ENCODE measurements at regions not wholly inside any gene's neighbourhood (a gene's known extent, or its start where the extent isn't known, plus 50 kb on each side); places are given as distances from the start of the nearest gene placed in this dataset.

DNA sequence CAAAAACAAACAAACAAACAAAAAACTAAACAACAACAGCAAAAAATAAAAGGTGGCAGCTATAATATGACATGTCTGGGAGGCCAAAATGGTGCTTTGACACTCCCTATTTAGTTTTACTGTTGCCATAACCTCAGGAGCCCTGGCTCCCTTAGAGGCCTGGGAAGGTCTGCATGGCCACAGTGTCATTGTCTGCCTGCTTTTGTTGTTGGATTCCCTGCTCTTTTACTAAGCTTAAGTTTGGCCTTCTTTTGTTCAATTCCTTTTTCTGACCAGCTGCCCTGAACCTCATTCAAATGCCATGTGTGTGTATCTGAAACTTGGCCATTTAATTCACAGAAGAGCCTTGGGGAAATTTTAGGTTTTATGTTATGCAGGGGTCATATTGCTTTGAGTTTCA, 458.2 kb downstream of the TMEM232 start:
- TF ChIP-seq POLR2AphosphoS5 (IDR thresholded peaks at IDR 0.05; ENCODE audit: low read depth, low read length), result no peak
- TF ChIP-seq, protein P1, sequence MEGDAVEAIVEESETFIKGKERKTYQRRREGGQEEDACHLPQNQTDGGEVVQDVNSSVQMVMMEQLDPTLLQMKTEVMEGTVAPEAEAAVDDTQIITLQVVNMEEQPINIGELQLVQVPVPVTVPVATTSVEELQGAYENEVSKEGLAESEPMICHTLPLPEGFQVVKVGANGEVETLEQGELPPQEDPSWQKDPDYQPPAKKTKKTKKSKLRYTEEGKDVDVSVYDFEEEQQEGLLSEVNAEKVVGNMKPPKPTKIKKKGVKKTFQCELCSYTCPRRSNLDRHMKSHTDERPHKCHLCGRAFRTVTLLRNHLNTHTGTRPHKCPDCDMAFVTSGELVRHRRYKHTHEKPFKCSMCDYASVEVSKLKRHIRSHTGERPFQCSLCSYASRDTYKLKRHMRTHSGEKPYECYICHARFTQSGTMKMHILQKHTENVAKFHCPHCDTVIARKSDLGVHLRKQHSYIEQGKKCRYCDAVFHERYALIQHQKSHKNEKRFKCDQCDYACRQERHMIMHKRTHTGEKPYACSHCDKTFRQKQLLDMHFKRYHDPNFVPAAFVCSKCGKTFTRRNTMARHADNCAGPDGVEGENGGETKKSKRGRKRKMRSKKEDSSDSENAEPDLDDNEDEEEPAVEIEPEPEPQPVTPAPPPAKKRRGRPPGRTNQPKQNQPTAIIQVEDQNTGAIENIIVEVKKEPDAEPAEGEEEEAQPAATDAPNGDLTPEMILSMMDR (IDR thresholded peaks at IDR 0.05), result no peak
- no peak for TF ChIP-seq SIN3A (IDR thresholded peaks at IDR 0.05; ENCODE audit: borderline replicate concordance, insufficient read depth, low read depth, low read length)
- TF ChIP-seq, protein P2, sequence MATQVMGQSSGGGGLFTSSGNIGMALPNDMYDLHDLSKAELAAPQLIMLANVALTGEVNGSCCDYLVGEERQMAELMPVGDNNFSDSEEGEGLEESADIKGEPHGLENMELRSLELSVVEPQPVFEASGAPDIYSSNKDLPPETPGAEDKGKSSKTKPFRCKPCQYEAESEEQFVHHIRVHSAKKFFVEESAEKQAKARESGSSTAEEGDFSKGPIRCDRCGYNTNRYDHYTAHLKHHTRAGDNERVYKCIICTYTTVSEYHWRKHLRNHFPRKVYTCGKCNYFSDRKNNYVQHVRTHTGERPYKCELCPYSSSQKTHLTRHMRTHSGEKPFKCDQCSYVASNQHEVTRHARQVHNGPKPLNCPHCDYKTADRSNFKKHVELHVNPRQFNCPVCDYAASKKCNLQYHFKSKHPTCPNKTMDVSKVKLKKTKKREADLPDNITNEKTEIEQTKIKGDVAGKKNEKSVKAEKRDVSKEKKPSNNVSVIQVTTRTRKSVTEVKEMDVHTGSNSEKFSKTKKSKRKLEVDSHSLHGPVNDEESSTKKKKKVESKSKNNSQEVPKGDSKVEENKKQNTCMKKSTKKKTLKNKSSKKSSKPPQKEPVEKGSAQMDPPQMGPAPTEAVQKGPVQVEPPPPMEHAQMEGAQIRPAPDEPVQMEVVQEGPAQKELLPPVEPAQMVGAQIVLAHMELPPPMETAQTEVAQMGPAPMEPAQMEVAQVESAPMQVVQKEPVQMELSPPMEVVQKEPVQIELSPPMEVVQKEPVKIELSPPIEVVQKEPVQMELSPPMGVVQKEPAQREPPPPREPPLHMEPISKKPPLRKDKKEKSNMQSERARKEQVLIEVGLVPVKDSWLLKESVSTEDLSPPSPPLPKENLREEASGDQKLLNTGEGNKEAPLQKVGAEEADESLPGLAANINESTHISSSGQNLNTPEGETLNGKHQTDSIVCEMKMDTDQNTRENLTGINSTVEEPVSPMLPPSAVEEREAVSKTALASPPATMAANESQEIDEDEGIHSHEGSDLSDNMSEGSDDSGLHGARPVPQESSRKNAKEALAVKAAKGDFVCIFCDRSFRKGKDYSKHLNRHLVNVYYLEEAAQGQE (IDR thresholded peaks at IDR 0.05; ENCODE audit: insufficient read depth in 1 of 2, low read depth in 2 of 2, low read length in 1 of 2), result no peak

Measured in Panc1 (cell line).